MCF 10A (cell line): ENCODE measurements at regions not wholly inside any gene's neighbourhood (a gene's known extent, or its start where the extent isn't known, plus 50 kb on each side); places are given as distances from the start of the nearest gene placed in this dataset.

ENCODE experiments used
- BruUV-seq: library from RNA; stranded (reverse); fragments of 400-500 nt; replicated peaks from 2 replicates; lab custom pipeline; 2021; lab: Mats Ljungman, UMichigan
- CTCF ChIA-PET: fragments of 300-600 bp; sonication (Branson Sonifier 250); formaldehyde crosslinking; extraction: SDS; loops from one replicate; lab custom pipeline; 2021; ENCODE audit warnings: antibody characterized with exemption, inconsistent platforms; lab: Yijun Ruan, JAX
- POLR2A ChIA-PET: fragments of 300-600, 350-650 bp; sonication (Branson Sonifier 250); formaldehyde crosslinking; extraction: SDS; loops from one replicate; lab custom pipeline; 2020; ENCODE audit warnings: antibody characterized with exemption, inconsistent platforms; lab: Yijun Ruan, JAX
- DNase-seq: peaks from one replicate; pipeline ENCODE4 v3.0.0-alpha.2; 2018; ENCODE audit not compliant: unreplicated experiment
- H3K27ac Mint-ChIP-seq: one replicate; pipeline ENCODE4 v1.8.0; 2022; ENCODE audit warnings: mild to moderate bottlenecking, low read depth, mixed read lengths; ENCODE audit not compliant: unreplicated experiment
- H3K27me3 Mint-ChIP-seq: one replicate; pipeline ENCODE4 v1.8.0; 2022; ENCODE audit warnings: mixed read lengths; ENCODE audit not compliant: insufficient read depth, unreplicated experiment
- H3K36me3 Mint-ChIP-seq: one replicate; pipeline ENCODE4 v1.8.0; 2022; ENCODE audit warnings: mild to moderate bottlenecking, moderate library complexity, mixed read lengths; ENCODE audit not compliant: insufficient read depth, unreplicated experiment
- H3K4me1 Mint-ChIP-seq: one replicate; pipeline ENCODE4 v1.8.0; 2022; ENCODE audit warnings: mixed read lengths; ENCODE audit not compliant: insufficient read depth, unreplicated experiment
- H3K4me3 Mint-ChIP-seq: one replicate; pipeline ENCODE4 v1.8.0; 2022; ENCODE audit warnings: mild to moderate bottlenecking, moderate library complexity, mixed read lengths; ENCODE audit not compliant: unreplicated experiment
- H3K9me3 Mint-ChIP-seq: one replicate; pipeline ENCODE4 v1.8.0; 2022; ENCODE audit warnings: mixed read lengths; ENCODE audit not compliant: unreplicated experiment
- intact Hi-C: fragments of 100-400 bp; cut with micrococcal nuclease; formaldehyde crosslinking; loops from 2 replicates; pipeline ENCODE4 v1.14.1; 2022
- TF ChIP-seq, protein P1 (sequence below): fragments of 200-600 bp; IDR thresholded peaks from one replicate; pipeline ENCODE4 v1.8.0; 2022; ENCODE audit warnings: antibody characterized with exemption, mild to moderate bottlenecking; ENCODE audit not compliant: unreplicated experiment

DNA sequence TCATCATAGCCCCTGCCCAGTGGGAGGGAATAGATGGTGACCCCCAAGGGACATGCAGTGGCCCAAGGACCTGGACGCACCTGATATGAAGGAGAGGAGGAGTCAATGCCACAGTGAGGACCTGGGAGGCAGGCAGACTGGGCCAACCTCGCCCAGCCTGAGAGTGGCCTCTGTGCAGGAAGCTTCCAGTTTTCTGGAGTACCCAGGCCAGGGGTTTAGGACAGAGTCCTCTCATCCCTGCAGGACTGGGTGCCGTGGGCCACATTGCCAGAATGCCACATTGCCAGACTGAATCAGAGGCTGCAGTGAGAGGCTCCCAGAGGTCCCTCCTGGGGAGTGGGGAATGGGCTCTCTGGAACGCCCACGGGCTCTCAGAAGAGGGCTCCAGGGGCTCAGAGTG is 82.9 kb upstream of the VSTM2B start:
- ChIA-PET CTCF (no interaction called here), POLR2A (no interaction called here)
- TF ChIP-seq, protein P1, sequence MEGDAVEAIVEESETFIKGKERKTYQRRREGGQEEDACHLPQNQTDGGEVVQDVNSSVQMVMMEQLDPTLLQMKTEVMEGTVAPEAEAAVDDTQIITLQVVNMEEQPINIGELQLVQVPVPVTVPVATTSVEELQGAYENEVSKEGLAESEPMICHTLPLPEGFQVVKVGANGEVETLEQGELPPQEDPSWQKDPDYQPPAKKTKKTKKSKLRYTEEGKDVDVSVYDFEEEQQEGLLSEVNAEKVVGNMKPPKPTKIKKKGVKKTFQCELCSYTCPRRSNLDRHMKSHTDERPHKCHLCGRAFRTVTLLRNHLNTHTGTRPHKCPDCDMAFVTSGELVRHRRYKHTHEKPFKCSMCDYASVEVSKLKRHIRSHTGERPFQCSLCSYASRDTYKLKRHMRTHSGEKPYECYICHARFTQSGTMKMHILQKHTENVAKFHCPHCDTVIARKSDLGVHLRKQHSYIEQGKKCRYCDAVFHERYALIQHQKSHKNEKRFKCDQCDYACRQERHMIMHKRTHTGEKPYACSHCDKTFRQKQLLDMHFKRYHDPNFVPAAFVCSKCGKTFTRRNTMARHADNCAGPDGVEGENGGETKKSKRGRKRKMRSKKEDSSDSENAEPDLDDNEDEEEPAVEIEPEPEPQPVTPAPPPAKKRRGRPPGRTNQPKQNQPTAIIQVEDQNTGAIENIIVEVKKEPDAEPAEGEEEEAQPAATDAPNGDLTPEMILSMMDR = no peak
- intact Hi-C loops = no loop called here
- peaks cover 16% of the 10 kb centered on the region for H3K9me3 Mint-ChIP-seq
- no peak overlapping the region for H3K4me3 Mint-ChIP-seq
- no TSS peak for BruUV-seq
- no peaks in the 10 kb centered on the region for H3K4me1 Mint-ChIP-seq
- H3K27me3 Mint-ChIP-seq = no peaks in the 10 kb centered on the region
- no peaks in the 10 kb centered on the region for H3K36me3 Mint-ChIP-seq
- no peak for DNase-seq
- H3K27ac Mint-ChIP-seq = no peak overlapping the region

DNA sequence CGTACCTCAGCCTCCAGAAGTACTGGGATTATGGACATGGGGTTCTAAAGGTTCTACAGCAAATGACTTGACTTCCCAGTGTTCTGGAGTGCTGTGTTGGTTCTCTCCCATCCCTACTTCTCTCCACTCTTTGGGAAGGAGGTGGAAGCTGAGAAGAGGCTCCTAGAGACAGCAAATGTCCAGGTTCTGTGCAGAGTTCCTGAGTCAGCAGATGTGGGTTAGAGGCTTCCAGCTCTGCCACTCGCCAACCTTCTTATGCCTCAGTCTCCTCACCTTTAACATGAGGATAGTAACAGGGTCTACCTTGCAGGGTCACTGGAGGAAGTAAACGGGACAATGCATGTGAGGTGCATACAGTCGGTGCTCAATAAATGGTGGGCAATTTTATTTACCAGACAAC is 80.5 kb upstream of the VSTM2B start:
- intact Hi-C loops = no loop called here
- ChIA-PET CTCF (no interaction called here), POLR2A (no interaction called here)
- no peaks in the 10 kb centered on the region for H3K4me1 Mint-ChIP-seq
- no peak overlapping the region for H3K4me3 Mint-ChIP-seq
- BruUV-seq = no TSS peak
- TF ChIP-seq, protein P1 = no peak
- no peak overlapping the region for H3K27ac Mint-ChIP-seq
- no peaks in the 10 kb centered on the region for H3K36me3 Mint-ChIP-seq
- no peaks in the 10 kb centered on the region for H3K27me3 Mint-ChIP-seq
- no peak for DNase-seq
- peaks cover 16% of the 10 kb centered on the region for H3K9me3 Mint-ChIP-seq

DNA sequence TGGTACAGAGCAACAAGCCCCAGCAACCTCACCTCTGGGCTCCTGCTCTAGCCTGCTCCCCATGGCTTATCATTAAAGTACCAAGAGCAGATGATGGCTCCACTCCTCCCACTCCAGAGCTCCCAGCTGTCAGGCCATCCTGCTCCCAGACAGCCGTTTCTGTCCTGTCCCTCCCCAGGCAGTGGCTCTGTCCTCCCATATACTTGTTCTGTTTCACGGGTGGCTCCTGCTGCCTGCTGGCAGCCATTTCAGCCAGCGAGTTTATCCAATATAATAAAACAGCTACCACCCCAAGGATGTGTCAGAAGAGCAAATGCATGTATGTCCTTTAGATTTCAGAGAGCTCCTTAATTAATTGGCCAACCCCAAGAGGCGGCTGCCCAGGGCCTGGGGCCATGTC is 79.4 kb upstream of the VSTM2B start:
- Mint-ChIP-seq H3K36me3 (no peaks in the 10 kb centered on the region), H3K4me3 (no peak overlapping the region), H3K9me3 (peaks cover 16% of the 10 kb centered on the region), H3K27me3 (no peaks in the 10 kb centered on the region), H3K4me1 (no peaks in the 10 kb centered on the region), H3K27ac (no peak overlapping the region)
- POLR2A ChIA-PET = no interaction called here
- intact Hi-C loops = no loop called here
- TF ChIP-seq, protein P1 = no peak
- CTCF ChIA-PET = no interaction called here
- no peak for DNase-seq
- BruUV-seq = no TSS peak

DNA sequence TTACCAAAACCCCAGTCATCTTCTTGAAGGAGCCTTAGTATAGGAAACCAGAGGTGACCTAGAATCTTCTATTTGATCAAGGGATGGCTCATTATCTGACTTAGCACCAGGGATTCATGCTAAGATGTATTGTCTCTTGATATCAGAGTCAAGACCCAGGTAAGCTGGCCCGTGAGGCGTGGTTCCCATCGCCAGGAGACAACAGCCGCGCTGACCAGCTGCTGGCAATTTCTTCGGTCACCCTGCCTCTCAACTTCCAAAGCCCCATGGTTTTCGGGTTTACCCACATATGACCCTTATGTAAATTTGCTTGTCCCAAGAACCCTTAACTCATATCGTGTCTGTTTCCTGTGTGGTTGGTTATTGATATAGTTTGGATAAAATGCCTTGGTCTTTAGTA is 77.7 kb upstream of the VSTM2B start:
- Mint-ChIP-seq H3K4me1 (no peaks in the 10 kb centered on the region), H3K36me3 (no peaks in the 10 kb centered on the region), H3K9me3 (peaks cover 29% of the 10 kb centered on the region), H3K27ac (no peak overlapping the region), H3K27me3 (no peaks in the 10 kb centered on the region), H3K4me3 (no peak overlapping the region)
- ChIA-PET POLR2A (no interaction called here), CTCF (no interaction called here)
- intact Hi-C loops = no loop called here
- TF ChIP-seq, protein P1 = no peak
- DNase-seq = no peak
- no TSS peak for BruUV-seq
